ENCODE measurements at regions not wholly inside any gene's neighbourhood (a gene's known extent, or its start where the extent isn't known, plus 50 kb on each side); places are given as distances from the start of the nearest gene placed in this dataset.
"Not testable (repeated sequence)": the region's sequence is repeated elsewhere in the genome, so short reads cannot be mapped to it uniquely, and the experiment has no call there.

DNA sequence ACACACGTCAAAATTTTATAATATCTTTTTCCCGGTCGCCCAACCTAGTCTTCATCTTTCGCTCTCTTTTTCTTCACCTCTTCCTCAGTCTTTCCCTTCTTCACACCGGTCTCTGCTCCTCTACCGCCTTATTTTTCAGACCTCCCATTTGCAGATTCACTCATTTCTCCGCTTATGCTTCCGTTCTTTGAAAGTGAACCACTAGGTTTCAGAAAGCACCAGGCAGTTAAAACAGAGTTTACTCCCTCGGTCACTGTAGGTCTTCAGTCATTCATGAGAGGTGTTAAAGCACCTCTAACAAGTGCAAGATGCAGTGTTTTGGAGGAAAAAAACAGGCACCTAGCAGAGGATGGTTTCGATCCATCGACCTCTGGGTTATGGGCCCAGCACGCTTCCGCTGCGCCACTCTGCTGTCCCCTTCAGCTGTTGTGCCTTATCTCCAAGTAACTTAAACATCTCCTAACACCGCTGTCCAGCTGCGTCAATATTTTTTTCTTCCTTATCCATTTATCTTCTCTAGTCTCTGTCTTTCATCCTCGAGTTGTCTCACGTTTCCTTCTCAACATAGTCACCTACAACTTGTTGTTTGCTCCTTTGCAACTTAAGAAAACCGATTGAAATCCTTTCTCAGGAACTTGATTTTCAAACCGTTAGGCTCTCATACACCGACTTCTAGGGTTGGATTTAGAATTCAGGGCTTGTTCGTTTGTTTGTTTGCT lies 119.7 kb upstream of the ZNF184 start:
- Histone ChIP-seq H3K9me3 (ENCODE audit: control insufficient read depth, low read length) (no peaks in the 10 kb centered on the region), H3K4me1 (ENCODE audit: control insufficient read depth, insufficient read depth, low read length, poor library complexity, severe bottlenecking) (no peaks in the 10 kb centered on the region), H3K27ac (ENCODE audit: insufficient read depth, low read length, poor library complexity, severe bottlenecking) (no peak overlapping the region), H3K36me3 (ENCODE audit: control insufficient read depth, insufficient read depth, low read length) (no peaks in the 10 kb centered on the region), H3K27me3 (replicated peaks; ENCODE audit: control insufficient read depth, insufficient read depth, low read length, poor library complexity, severe bottlenecking) (peaks cover 44% of the 10 kb centered on the region), H3K4me3 (ENCODE audit: insufficient read depth, low read depth, low read length, poor library complexity, severe bottlenecking) (no peak overlapping the region)
- DNase-seq, result peak in 1 of 3 donors; percentile 1

DNA sequence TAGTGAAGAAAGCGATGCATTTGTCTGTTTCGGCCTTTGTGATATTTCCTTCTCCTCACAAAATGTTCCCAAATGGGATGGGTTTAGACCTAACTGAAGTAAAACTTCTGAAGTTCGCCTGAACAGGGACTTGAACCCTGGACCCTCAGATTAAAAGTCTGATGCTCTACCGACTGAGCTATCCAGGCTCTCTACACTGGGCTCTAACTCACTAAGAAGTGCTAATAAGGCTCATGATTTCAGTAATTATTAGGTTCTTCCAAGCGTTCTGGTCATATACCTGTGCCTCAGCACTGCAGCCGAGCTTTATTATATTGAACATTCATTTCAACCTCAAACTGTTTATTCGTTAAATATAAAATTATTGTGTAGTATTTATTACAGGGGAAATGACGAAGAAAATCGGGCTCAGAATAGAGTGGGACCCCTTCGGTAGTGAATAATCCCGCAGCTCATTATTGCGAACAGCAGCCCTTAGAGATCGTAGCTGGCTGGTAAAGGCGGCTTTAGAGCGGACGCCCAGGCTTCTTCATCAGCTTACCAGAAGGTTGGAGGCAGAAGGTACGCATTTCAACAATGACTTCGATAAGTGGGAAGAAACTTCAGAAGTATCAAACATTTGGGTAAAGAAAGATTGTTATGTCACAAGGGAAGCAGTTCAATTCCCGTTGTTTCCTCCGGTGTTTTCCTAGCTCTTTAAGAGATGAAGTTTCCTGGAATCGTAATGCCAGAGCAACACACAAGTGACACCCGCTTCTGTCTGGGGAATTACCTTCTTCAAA lies 119.0 kb upstream of the ZNF184 start:
- Histone ChIP-seq H3K27me3 (replicated peaks; ENCODE audit: control insufficient read depth, insufficient read depth, low read length, poor library complexity, severe bottlenecking) (peaks cover 40% of the 10 kb centered on the region), H3K4me3 (ENCODE audit: insufficient read depth, low read depth, low read length, poor library complexity, severe bottlenecking) (no peak overlapping the region), H3K36me3 (ENCODE audit: control insufficient read depth, insufficient read depth, low read length) (no peaks in the 10 kb centered on the region), H3K9me3 (ENCODE audit: control insufficient read depth, low read length) (no peaks in the 10 kb centered on the region), H3K27ac (ENCODE audit: insufficient read depth, low read length, poor library complexity, severe bottlenecking) (no peak overlapping the region), H3K4me1 (ENCODE audit: control insufficient read depth, insufficient read depth, low read length, poor library complexity, severe bottlenecking) (no peaks in the 10 kb centered on the region)
- DNase-seq, result no peak

DNA sequence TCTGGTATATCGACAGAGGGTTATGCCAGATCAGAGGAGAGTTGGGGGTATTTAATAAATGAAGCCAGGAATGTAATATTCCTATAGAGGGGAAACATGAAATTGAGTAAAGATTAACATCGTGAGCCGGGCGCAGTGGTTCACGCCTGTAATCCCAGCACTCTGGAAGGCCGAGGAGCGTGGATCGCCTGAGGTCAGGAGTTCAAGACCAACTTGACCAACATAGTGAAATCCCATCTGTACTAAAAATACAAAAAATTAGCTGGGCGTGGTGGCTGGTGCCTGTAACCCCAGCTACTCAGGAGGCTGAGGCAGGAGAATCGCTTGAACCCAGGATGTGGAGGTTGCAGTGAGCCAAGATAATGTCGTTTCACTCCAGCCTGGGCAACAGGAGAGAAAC lies 112.4 kb upstream of the ZNF184 start:
- not testable (repeated sequence) for DNase-seq; H3K9me3 ChIP-seq (ENCODE audit: control insufficient read depth, low read length); H3K27ac ChIP-seq (ENCODE audit: insufficient read depth, low read length, poor library complexity, severe bottlenecking); H3K4me1 ChIP-seq (ENCODE audit: control insufficient read depth, insufficient read depth, low read length, poor library complexity, severe bottlenecking); H3K36me3 ChIP-seq (ENCODE audit: control insufficient read depth, insufficient read depth, low read length); H3K4me3 ChIP-seq (ENCODE audit: insufficient read depth, low read depth, low read length, poor library complexity, severe bottlenecking)
- peaks cover 15% of the 10 kb centered on the region for H3K27me3 ChIP-seq (replicated peaks; ENCODE audit: control insufficient read depth, insufficient read depth, low read length, poor library complexity, severe bottlenecking)

DNA sequence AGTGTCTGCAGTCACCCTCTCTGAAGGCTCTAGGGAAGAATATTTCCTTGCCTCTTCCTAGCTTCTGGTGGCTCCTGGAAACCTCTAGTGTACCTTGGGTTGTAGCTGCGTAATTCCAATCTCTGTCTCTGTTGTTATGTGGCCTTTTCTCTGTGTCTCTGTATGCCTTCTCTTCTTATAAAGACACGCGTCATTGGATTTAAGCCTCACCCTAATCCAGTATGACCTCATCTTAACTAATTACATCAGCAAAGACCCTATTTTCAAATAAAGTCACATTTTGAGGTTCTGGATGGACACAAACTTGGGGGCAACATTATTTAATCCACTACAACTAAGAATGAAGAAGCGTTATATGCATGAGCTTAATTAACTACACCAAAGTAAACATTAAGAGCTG lies 111.4 kb upstream of the ZNF184 start:
- no peaks in the 10 kb centered on the region for H3K4me1 ChIP-seq (ENCODE audit: control insufficient read depth, insufficient read depth, low read length, poor library complexity, severe bottlenecking)
- H3K36me3 ChIP-seq (ENCODE audit: control insufficient read depth, insufficient read depth, low read length), result no peaks in the 10 kb centered on the region
- no peaks in the 10 kb centered on the region for H3K9me3 ChIP-seq (ENCODE audit: control insufficient read depth, low read length)
- no peak for DNase-seq
- peaks cover 15% of the 10 kb centered on the region for H3K27me3 ChIP-seq (replicated peaks; ENCODE audit: control insufficient read depth, insufficient read depth, low read length, poor library complexity, severe bottlenecking)
- no peak overlapping the region for H3K27ac ChIP-seq (ENCODE audit: insufficient read depth, low read length, poor library complexity, severe bottlenecking)
- H3K4me3 ChIP-seq (ENCODE audit: insufficient read depth, low read depth, low read length, poor library complexity, severe bottlenecking), result no peak overlapping the region

DNA sequence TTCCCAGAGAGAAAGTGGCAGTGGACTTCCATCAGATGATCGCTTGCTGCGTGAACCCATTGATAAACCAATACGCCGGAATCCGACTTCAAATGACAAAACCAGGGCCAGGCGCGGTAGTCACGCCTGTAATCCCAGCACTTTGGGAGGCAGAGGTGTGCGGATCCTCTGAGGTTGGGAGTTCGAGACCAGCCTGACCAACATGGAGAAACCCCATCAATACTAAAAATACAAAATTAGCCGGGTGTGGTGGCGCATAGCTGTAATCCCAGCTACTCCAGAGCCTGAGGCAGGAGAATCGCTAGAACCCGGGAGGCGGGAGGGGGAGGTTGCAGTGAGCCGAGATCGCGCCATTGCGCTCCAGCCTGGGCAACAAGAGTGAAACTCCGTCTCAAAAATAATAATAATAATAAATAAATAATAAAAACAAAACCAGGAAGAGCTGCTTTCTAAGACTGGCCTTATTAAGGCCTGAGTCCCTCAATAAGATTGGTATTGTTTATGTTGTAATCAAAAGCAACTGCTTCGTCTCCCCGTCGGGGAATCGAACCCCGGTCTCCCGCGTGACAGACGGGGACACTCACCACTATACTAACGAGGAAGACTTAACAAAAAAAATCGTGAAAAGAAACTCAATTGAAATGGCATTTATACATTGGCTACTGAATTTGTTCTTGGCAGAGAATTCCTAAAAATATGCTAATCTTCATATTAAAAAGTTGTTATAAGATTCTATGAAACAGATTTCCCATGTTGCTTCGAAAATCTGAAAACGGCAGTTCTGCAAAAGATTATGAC lies 110.2 kb upstream of the ZNF184 start:
- no peaks in the 10 kb centered on the region for H3K9me3 ChIP-seq (ENCODE audit: control insufficient read depth, low read length)
- no peak overlapping the region for H3K27ac ChIP-seq (ENCODE audit: insufficient read depth, low read length, poor library complexity, severe bottlenecking)
- no peak overlapping the region for H3K4me3 ChIP-seq (ENCODE audit: insufficient read depth, low read depth, low read length, poor library complexity, severe bottlenecking)
- peaks cover 23% of the 10 kb centered on the region for H3K27me3 ChIP-seq (replicated peaks; ENCODE audit: control insufficient read depth, insufficient read depth, low read length, poor library complexity, severe bottlenecking)
- H3K4me1 ChIP-seq (ENCODE audit: control insufficient read depth, insufficient read depth, low read length, poor library complexity, severe bottlenecking), result no peaks in the 10 kb centered on the region
- DNase-seq, result no peak
- H3K36me3 ChIP-seq (ENCODE audit: control insufficient read depth, insufficient read depth, low read length), result no peaks in the 10 kb centered on the region

DNA sequence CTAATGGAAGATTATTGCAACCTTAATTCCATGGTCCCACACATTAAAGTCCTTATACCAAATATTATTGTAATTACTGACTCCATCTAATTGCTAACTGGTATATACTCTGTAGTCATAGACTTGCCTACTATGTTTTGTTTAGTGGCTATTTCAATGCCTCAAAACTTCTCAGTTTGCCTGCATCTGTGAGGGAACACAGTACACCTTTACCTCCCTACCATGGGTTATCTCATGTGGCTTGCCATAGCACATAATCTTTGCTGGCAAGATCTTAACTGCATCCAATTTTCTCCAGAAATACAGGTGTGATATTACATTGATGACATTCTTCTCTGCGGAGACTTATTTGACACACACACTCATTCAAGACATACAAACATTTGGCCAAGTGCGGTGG lies 107.1 kb upstream of the ZNF184 start:
- Histone ChIP-seq H3K27ac (ENCODE audit: insufficient read depth, low read length, poor library complexity, severe bottlenecking) (no peak overlapping the region), H3K9me3 (ENCODE audit: control insufficient read depth, low read length) (no peaks in the 10 kb centered on the region), H3K36me3 (ENCODE audit: control insufficient read depth, insufficient read depth, low read length) (no peaks in the 10 kb centered on the region), H3K27me3 (replicated peaks; ENCODE audit: control insufficient read depth, insufficient read depth, low read length, poor library complexity, severe bottlenecking) (peaks cover 20% of the 10 kb centered on the region), H3K4me1 (ENCODE audit: control insufficient read depth, insufficient read depth, low read length, poor library complexity, severe bottlenecking) (no peaks in the 10 kb centered on the region), H3K4me3 (ENCODE audit: insufficient read depth, low read depth, low read length, poor library complexity, severe bottlenecking) (no peak overlapping the region)
- DNase-seq, result no peak

DNA sequence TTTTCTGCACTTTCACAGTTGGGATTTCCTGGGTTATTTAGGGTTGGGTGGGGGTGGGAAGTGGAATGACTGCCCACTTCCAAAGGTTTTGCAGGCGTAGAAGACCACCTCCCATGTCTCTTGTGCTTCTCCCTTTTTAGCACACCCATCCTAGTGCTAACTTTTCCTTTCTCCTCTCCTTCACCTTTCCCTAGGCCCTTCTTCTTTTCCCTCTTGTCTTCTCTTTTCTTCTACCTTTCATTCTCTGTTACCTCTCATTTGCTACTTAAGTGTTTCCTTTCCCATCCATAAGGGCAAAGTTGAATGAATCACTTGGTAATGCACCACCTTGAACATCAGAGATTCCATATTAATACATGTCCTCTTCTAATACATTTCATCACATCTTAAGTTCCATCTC lies 105.0 kb upstream of the ZNF184 start:
- Histone ChIP-seq H3K4me3 (ENCODE audit: insufficient read depth, low read depth, low read length, poor library complexity, severe bottlenecking) (no peak overlapping the region), H3K27ac (ENCODE audit: insufficient read depth, low read length, poor library complexity, severe bottlenecking) (no peak overlapping the region), H3K9me3 (ENCODE audit: control insufficient read depth, low read length) (no peaks in the 10 kb centered on the region), H3K36me3 (ENCODE audit: control insufficient read depth, insufficient read depth, low read length) (no peaks in the 10 kb centered on the region), H3K4me1 (ENCODE audit: control insufficient read depth, insufficient read depth, low read length, poor library complexity, severe bottlenecking) (no peaks in the 10 kb centered on the region), H3K27me3 (replicated peaks; ENCODE audit: control insufficient read depth, insufficient read depth, low read length, poor library complexity, severe bottlenecking) (peaks cover 15% of the 10 kb centered on the region)
- DNase-seq, result no peak

DNA sequence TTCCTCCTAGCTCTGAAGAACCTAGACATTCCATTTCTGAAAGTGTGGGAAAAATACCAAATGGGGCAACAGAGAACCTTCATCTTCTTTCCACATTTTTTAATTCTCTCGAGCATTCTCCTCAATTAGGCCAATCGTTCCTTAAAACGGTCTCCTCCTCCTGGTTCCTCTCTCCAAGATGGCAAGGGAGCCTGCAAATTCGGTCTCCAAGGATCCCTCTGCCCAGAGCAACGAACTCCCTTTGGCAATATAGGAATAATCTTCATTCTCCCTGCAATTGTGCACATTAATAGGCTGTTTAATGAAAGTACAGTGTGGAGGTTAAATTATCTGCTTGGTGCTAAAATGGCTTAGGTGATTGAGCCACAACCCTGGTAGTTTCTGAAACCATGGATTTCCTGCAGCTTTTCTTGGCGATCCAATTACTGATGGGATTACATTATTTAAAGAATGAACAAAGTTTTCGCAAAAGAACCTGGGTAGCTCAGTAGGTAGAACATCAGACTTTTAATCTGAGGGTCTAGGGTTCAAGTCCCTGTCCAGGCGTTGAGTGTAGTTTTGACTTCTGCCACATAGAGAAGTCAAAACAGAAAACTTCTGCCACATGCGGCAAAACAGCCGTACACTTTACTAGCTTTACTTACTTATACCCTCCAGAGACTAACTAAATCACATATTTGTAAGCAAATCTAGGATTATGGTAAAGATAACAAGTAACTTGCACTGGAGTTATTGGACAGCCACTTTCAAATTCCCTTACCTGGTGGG lies 102.9 kb upstream of the ZNF184 start:
- H3K9me3 ChIP-seq (ENCODE audit: control insufficient read depth, low read length), result no peaks in the 10 kb centered on the region
- no peaks in the 10 kb centered on the region for H3K4me1 ChIP-seq (ENCODE audit: control insufficient read depth, insufficient read depth, low read length, poor library complexity, severe bottlenecking)
- H3K36me3 ChIP-seq (ENCODE audit: control insufficient read depth, insufficient read depth, low read length), result no peaks in the 10 kb centered on the region
- peaks cover 15% of the 10 kb centered on the region for H3K27me3 ChIP-seq (replicated peaks; ENCODE audit: control insufficient read depth, insufficient read depth, low read length, poor library complexity, severe bottlenecking)
- DNase-seq, result no peak
- no peak overlapping the region for H3K27ac ChIP-seq (ENCODE audit: insufficient read depth, low read length, poor library complexity, severe bottlenecking)
- no peak overlapping the region for H3K4me3 ChIP-seq (ENCODE audit: insufficient read depth, low read depth, low read length, poor library complexity, severe bottlenecking)

DNA sequence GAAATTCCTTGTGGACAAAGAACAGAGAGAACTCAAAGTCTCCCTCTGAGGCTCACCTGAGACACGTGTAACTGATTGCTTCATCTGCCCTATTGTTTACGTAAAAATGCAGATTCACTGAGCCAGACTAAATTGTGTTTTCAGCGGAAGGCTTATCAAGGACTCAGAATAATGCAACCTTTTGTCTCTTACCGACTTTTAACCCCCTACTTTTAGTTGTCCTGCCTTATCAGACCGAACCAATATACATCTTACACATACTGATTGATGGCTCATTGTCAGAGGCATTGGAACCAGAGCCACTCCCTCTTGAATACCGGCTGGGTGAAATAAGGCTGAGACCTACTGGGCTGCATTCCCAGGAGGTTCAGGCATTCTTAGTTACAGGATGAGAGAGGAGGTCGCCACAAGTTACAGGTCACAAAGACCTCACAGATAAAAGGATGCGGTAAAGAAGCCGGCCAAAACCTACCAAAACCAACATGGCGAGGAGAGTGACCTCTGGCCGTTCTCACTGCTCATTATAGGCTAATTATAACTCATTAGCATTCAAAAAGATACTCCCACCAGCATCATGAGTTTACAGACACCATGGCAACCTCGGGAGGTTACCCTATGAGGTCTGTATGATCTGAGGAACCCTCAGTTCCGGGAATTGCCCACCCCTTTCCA lies 95.5 kb upstream of the ZNF184 start:
- Histone ChIP-seq H3K27ac (ENCODE audit: insufficient read depth, low read length, poor library complexity, severe bottlenecking) (no peak overlapping the region), H3K4me1 (ENCODE audit: control insufficient read depth, insufficient read depth, low read length, poor library complexity, severe bottlenecking) (no peaks in the 10 kb centered on the region), H3K36me3 (ENCODE audit: control insufficient read depth, insufficient read depth, low read length) (no peaks in the 10 kb centered on the region), H3K4me3 (ENCODE audit: insufficient read depth, low read depth, low read length, poor library complexity, severe bottlenecking) (no peak overlapping the region), H3K9me3 (ENCODE audit: control insufficient read depth, low read length) (no peaks in the 10 kb centered on the region), H3K27me3 (replicated peaks; ENCODE audit: control insufficient read depth, insufficient read depth, low read length, poor library complexity, severe bottlenecking) (peaks cover 31% of the 10 kb centered on the region)
- no peak for DNase-seq

Measured in effector memory CD4-positive, alpha-beta T cell (primary cell).